BLaER1 (cell line): ENCODE measurements at regions not wholly inside any gene's neighbourhood (a gene's known extent, or its start where the extent isn't known, plus 50 kb on each side); places are given as distances from the start of the nearest gene placed in this dataset.

Source experiments
- H3K27ac ChIP-seq: shearing (Covaris generic); formaldehyde crosslinking; 2 replicates; pipeline ENCODE4 v1.8.1; 2022
- H3K27me3 ChIP-seq: shearing (Covaris generic); formaldehyde crosslinking; 2 replicates; pipeline ENCODE4 v1.8.1; 2022
- H3K36me3 ChIP-seq: shearing (Covaris generic); formaldehyde crosslinking; 2 replicates; pipeline ENCODE4 v1.8.1; 2022
- H3K4me1 ChIP-seq: shearing (Covaris generic); formaldehyde crosslinking; 2 replicates; pipeline ENCODE4 v1.8.1; 2022
- H3K4me2 ChIP-seq: shearing (Covaris generic); formaldehyde crosslinking; 2 replicates; pipeline ENCODE4 v1.8.1; 2022
- H3K4me3 ChIP-seq: shearing (Covaris generic); formaldehyde crosslinking; 2 replicates; pipeline ENCODE4 v1.8.1; 2022
- H3K9ac ChIP-seq: shearing (Covaris generic); formaldehyde crosslinking; 2 replicates; pipeline ENCODE4 v1.8.1; 2022
- H3K9me3 ChIP-seq: shearing (Covaris generic); formaldehyde crosslinking; 2 replicates; pipeline ENCODE4 v1.8.1; 2022
- H4K20me1 ChIP-seq: shearing (Covaris generic); formaldehyde crosslinking; 2 replicates; pipeline ENCODE4 v1.8.1; 2022
- Cebpa-rat ChIP-seq: shearing (Covaris generic); IDR thresholded peaks from 2 replicates; pipeline ENCODE4 v1.8.1; 2022

DNA sequence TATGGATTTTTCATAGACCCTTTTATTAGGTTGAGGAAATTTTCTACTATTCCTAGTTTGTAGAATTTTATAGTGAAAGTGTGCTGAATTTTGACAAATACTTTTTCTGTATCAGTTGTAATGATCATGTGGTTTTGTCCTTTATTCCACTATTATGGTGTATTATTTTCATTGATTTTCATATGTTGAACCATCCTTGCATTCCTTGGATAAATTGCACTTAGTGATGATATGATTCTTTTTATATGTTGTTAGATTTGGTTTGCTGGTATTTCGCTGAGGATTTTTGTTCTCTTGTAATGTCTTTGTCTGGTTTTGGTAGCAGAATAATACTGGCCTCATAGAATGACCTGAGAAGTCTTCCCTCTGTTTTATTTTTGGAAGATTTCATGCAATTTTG, 140.6 kb upstream of the CDK6 start:
- Histone ChIP-seq H3K9ac (no peak overlapping the region), H3K4me1 (no peaks in the 10 kb centered on the region), H3K4me3 (no peak overlapping the region), H4K20me1 (no peaks in the 10 kb centered on the region), H3K9me3 (peaks cover 17% of the 10 kb centered on the region), H3K36me3 (no peaks in the 10 kb centered on the region), H3K27ac (no peak overlapping the region), H3K4me2 (no peak overlapping the region), H3K27me3 (no peaks in the 10 kb centered on the region)
- no peak for TF ChIP-seq Cebpa-rat

DNA sequence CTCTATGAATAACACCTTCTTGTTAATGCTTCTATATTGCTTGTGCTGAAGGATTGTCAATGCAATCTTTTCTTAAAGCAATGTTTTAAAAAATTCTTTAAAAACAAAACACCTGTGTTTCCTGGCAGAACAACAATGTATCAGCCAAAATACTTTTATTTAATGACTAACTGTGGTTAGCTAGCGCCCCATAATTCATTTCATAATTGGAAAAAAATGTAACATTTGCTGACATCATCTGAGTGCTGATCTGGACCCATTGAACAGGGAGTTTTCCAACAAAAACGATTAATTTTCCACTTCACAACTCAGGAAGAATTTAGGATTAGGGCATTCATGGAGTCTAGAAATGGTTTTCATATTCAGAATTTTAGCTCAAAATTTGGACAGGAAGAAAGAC, 137.6 kb upstream of the CDK6 start:
- Histone ChIP-seq H3K27ac (no peak overlapping the region), H3K4me2 (no peak overlapping the region), H3K27me3 (no peaks in the 10 kb centered on the region), H4K20me1 (no peaks in the 10 kb centered on the region), H3K4me1 (no peaks in the 10 kb centered on the region), H3K9me3 (peaks cover 17% of the 10 kb centered on the region), H3K9ac (no peak overlapping the region), H3K4me3 (no peak overlapping the region), H3K36me3 (no peaks in the 10 kb centered on the region)
- TF ChIP-seq Cebpa-rat = no peak

DNA sequence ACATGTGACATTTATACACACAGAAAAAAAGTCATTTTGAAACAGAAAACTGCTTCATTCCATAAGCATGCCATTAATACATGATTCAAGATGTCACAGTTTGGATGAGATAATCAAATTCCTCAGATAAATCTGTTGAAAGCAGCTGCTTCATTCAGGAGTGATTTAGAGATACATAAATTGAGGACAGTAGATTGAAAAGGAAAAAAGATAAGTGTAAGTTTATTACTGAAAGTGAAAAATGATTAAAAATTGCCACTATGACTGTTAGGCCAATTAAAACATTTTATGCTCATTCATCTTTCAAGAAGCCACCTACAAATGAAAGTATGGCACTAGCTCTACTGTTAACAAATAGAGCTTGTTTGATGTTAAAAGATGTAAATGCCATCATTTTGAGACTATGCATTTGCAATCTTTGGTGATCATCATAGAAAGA, 136.9 kb upstream of the CDK6 start:
- Histone ChIP-seq H3K27ac (no peak overlapping the region), H4K20me1 (no peaks in the 10 kb centered on the region), H3K4me3 (no peak overlapping the region), H3K4me1 (no peaks in the 10 kb centered on the region), H3K4me2 (no peak overlapping the region), H3K36me3 (no peaks in the 10 kb centered on the region), H3K27me3 (no peaks in the 10 kb centered on the region), H3K9me3 (peaks cover 15% of the 10 kb centered on the region), H3K9ac (no peak overlapping the region)
- no peak for TF ChIP-seq Cebpa-rat

DNA sequence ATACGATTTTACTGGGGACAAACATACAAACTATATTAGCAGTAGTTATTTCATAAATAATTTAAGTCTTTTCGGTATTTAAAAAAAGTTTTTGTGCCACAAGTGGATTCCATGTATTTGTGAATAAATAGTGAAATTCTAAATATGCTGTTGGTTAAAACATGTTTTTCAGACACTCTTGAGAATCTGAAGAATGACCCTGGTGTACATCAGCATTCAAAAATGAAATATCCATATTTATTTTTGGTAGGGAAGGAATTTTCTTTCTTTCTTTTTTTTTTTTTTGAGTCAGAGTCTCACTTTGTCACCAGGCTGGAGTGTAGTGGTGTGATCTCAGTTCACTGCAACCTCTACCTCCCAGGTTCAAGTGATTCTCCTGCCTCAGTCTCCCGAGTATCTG, 136.1 kb upstream of the CDK6 start:
- H3K9me3 ChIP-seq = peaks cover 12% of the 10 kb centered on the region
- TF ChIP-seq Cebpa-rat = no peak
- no peak overlapping the region for H3K27ac ChIP-seq
- no peaks in the 10 kb centered on the region for H4K20me1 ChIP-seq
- no peak overlapping the region for H3K4me2 ChIP-seq
- H3K9ac ChIP-seq = no peak overlapping the region
- H3K4me3 ChIP-seq = no peak overlapping the region
- H3K36me3 ChIP-seq = no peaks in the 10 kb centered on the region
- H3K27me3 ChIP-seq = no peaks in the 10 kb centered on the region
- no peaks in the 10 kb centered on the region for H3K4me1 ChIP-seq

DNA sequence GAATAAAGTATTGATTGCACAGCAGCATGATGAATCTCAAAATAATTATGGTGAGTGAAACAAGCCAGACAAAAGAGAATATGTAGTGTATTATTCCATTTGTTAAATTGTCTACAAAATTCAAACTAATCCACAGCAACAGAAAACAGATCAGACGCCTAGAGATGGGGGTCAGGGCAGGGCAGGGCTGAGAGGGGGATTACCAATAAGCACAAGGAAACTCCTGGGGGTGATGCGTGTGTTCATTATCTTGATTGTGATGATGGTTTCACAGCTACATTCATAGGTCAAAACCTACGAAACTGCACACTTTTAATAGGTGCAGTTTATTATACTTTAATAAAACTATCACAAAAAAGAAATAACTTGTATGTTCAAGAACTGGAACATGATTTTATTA, 132.7 kb upstream of the CDK6 start:
- Histone ChIP-seq H3K36me3 (no peaks in the 10 kb centered on the region), H3K9me3 (no peaks in the 10 kb centered on the region), H3K27me3 (no peaks in the 10 kb centered on the region), H3K4me1 (no peaks in the 10 kb centered on the region), H3K27ac (no peak overlapping the region), H4K20me1 (no peaks in the 10 kb centered on the region), H3K4me2 (no peak overlapping the region), H3K9ac (no peak overlapping the region), H3K4me3 (no peak overlapping the region)
- TF ChIP-seq Cebpa-rat = no peak

DNA sequence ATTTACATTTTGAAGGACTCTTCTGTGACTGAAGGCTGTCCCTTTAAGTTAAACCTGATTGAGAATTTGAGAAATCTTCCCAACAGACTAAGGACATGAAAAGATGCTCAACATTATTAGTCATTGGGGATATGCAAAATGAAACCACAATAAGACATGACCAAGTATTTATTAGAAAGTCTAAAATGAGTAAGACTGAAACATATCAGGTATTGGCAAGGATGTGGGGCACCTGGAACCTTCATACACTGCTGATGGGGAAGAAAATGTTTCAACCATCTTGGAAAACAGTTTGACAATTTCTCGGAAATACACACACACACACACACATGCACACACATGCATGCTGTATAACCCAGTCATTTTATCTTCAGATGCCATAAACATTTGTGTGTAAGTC, 132.1 kb upstream of the CDK6 start:
- no peak for TF ChIP-seq Cebpa-rat
- no peak overlapping the region for H3K9ac ChIP-seq
- no peaks in the 10 kb centered on the region for H3K4me1 ChIP-seq
- no peaks in the 10 kb centered on the region for H3K36me3 ChIP-seq
- H3K9me3 ChIP-seq = no peaks in the 10 kb centered on the region
- no peak overlapping the region for H3K4me3 ChIP-seq
- H3K27me3 ChIP-seq = no peaks in the 10 kb centered on the region
- no peaks in the 10 kb centered on the region for H4K20me1 ChIP-seq
- H3K4me2 ChIP-seq = no peak overlapping the region
- H3K27ac ChIP-seq = no peak overlapping the region

DNA sequence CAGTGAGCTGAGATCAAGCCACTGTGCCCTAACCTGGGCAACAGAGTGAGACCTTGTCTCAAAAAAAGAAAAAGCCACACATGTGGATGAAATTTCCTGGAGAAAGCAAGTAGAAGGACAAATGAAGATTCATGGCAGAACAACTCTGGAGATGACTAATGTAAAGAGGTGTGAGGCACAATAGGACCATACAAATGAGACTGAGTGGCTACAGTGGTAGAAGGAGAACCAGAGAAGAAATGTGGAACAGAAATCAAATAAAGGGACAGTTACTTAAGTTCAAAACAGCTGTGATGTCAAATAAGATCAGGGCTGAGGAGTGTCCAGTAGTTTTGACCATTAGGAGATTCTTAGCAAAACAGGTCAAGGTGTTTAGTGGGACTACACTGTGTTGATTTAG, 130.9 kb upstream of the CDK6 start:
- H3K27ac ChIP-seq = no peak overlapping the region
- no peaks in the 10 kb centered on the region for H3K4me1 ChIP-seq
- H3K9ac ChIP-seq = no peak overlapping the region
- H3K27me3 ChIP-seq = no peaks in the 10 kb centered on the region
- no peak overlapping the region for H3K4me3 ChIP-seq
- no peak overlapping the region for H3K4me2 ChIP-seq
- no peaks in the 10 kb centered on the region for H3K9me3 ChIP-seq
- no peak for TF ChIP-seq Cebpa-rat
- H4K20me1 ChIP-seq = no peaks in the 10 kb centered on the region
- no peaks in the 10 kb centered on the region for H3K36me3 ChIP-seq

DNA sequence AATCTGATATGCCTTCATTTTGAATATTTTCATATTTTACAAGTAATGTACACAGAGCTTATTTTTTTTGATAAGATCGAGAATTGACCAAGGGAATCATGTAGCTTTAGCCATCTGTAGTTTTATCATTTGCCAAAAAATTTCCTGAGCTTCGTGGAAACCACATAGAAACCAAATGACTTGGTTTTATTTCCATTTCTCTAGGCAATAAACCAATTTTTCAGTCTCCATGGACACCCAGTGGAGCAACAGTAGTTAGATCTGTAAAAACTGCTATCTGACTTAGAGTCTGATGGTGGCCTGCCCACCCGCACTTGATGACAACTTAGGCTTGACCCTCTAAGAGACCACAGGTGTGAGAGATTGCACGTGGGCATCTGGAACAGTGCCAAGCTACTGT, 127.8 kb upstream of the CDK6 start:
- Histone ChIP-seq H4K20me1 (no peaks in the 10 kb centered on the region), H3K4me1 (no peaks in the 10 kb centered on the region), H3K9me3 (no peaks in the 10 kb centered on the region), H3K36me3 (no peaks in the 10 kb centered on the region), H3K27ac (no peak overlapping the region), H3K27me3 (no peaks in the 10 kb centered on the region), H3K4me2 (no peak overlapping the region), H3K9ac (no peak overlapping the region), H3K4me3 (no peak overlapping the region)
- TF ChIP-seq Cebpa-rat = no peak

DNA sequence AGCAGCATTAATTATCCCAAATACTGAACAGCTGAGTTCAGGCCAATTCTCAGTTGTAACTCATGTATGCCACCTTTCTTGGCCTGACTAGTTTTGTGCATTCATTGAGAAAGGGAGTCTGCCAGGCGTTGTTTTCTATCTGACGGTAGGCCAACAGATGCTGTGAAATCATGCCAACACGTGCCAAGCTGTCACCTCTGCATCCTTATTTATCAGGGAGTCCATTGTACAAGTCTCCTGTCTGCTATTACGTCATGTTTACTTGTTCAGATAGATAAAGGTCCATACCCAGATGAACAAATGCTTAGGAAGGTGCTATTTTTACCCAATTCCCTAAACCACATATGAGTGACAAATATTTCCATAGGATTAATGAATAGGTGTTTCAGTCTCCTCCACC, 127.2 kb upstream of the CDK6 start:
- no peak for TF ChIP-seq Cebpa-rat
- no peaks in the 10 kb centered on the region for H3K27me3 ChIP-seq
- H3K4me2 ChIP-seq = no peak overlapping the region
- H4K20me1 ChIP-seq = no peaks in the 10 kb centered on the region
- H3K9ac ChIP-seq = no peak overlapping the region
- no peaks in the 10 kb centered on the region for H3K9me3 ChIP-seq
- H3K4me1 ChIP-seq = no peaks in the 10 kb centered on the region
- H3K36me3 ChIP-seq = no peaks in the 10 kb centered on the region
- H3K4me3 ChIP-seq = no peak overlapping the region
- no peak overlapping the region for H3K27ac ChIP-seq

DNA sequence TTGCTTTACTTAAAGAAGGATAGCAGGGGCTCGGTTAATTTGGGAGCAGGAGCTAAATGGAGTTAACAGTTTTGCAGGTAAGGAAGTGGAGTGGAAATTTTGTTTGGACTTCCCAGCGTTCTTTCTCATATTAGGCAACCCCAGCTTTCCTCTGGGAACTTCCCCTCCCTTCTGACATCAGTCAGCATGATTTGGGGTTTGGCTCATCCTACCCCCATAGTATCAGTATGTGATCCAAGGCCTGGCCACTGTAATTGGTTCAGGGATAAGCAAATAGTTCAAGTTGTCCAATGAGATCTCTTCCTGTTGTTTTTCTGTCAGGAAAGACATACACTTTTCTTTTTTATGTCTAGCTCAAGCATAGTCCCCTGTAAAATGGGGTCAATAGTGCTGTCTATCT, 125.6 kb upstream of the CDK6 start:
- H3K9ac ChIP-seq = no peak overlapping the region
- H3K27me3 ChIP-seq = no peaks in the 10 kb centered on the region
- H3K9me3 ChIP-seq = 0 out of 2 replicates have a peak, but pooled peaks cover 2% of the 10 kb centered on the region
- no peak for TF ChIP-seq Cebpa-rat
- no peak overlapping the region for H3K4me2 ChIP-seq
- no peak overlapping the region for H3K4me3 ChIP-seq
- no peaks in the 10 kb centered on the region for H3K36me3 ChIP-seq
- H4K20me1 ChIP-seq = no peaks in the 10 kb centered on the region
- no peaks in the 10 kb centered on the region for H3K4me1 ChIP-seq
- no peak overlapping the region for H3K27ac ChIP-seq

DNA sequence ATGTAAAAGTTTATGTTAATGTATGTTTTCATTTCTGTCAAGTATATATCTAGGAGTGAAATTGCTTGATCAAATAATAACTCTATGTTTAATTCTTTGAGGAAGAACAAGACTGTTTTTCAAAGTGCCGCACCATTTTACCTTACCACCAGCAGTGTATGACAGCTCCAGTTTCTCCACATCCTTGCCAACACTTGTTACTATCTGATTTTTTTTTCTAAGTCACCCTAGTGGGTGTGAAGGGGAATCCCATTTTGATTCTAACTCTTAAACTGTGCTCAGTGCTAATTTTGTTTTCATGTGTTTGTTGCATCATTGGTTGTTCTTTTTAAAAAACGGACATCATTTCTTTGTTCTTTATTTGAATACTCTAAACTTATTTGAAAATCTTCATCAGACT, 120.2 kb upstream of the CDK6 start:
- H3K9me3 ChIP-seq = peaks cover 10% of the 10 kb centered on the region; the same call in 1 of the 2 replicates
- no peaks in the 10 kb centered on the region for H3K27me3 ChIP-seq
- TF ChIP-seq Cebpa-rat = no peak
- no peaks in the 10 kb centered on the region for H3K36me3 ChIP-seq
- H4K20me1 ChIP-seq = no peaks in the 10 kb centered on the region
- H3K4me2 ChIP-seq = no peak overlapping the region
- H3K9ac ChIP-seq = no peak overlapping the region
- H3K27ac ChIP-seq = no peak overlapping the region
- no peak overlapping the region for H3K4me3 ChIP-seq
- no peaks in the 10 kb centered on the region for H3K4me1 ChIP-seq
